ENCODE measurements at regions not wholly inside any gene's neighbourhood (a gene's known extent, or its start where the extent isn't known, plus 50 kb on each side); places are given as distances from the start of the nearest gene placed in this dataset.

GRCh38 chr13:109650861-109651260 lies 135.5 kb downstream of the IRS2 start:
- no peak for TF ChIP-seq CTCF (optimal IDR thresholded peaks at IDR 0.05 in 1 of 3, IDR thresholded peaks at IDR 0.05 in 1 of 3, conservative IDR thresholded peaks at IDR 0.05 in 1 of 3; ENCODE audit: extremely low read depth in 1 of 3, insufficient read depth in 2 of 3, low read length in 3 of 3)
- no peak for TF ChIP-seq EZH2 (IDR thresholded peaks at IDR 0.05; ENCODE audit: low read length)
